GM03348 (cell line): ENCODE measurements at regions not wholly inside any gene's neighbourhood (a gene's known extent, or its start where the extent isn't known, plus 50 kb on each side); places are given as distances from the start of the nearest gene placed in this dataset.

Source experiments
- DNase-seq: peaks from one replicate; pipeline ENCODE4 v3.0.0; 2012; ENCODE audit warnings: low spot score

DNA sequence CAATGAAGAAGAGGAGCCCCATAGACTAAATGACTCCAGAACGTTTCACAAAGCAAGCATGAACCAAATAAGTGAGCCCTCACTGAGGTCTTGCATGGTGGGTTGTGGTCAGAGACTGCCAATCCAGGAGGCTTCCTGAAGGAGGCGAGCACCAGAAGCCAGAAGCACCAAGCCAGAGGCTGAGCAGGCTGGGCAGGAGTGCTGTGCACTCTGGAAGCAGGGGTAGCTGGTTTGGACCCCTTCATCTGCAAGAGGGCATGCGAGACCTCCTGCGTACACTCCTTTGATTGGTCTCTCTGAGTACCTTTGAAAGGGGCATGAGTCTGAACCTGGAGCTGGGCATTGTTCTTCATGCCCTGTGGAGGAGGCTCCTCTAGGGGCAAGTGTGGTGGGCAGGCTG lies 192.5 kb downstream of the HAUS1 start:
- no peak for DNase-seq

DNA sequence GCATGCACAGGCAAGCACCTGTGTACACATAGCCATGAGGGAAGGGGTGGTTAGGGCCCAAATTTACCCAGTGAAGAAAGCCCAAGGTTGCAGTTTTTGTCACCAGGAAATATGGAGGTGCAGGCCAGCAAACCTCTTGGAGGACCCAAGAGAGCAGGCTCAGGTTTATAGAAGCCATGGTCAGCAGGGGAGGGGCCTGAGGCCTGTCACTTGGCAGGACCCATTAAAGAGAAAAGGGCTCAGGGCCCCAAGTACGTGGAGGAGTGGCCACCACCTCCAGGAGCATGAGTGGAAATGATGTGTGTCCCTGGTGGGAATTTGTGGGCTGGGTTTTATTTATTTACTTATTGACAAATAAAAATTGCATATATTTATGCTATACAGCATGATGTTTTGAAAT lies 192.9 kb downstream of the HAUS1 start:
- DNase-seq: no peak

DNA sequence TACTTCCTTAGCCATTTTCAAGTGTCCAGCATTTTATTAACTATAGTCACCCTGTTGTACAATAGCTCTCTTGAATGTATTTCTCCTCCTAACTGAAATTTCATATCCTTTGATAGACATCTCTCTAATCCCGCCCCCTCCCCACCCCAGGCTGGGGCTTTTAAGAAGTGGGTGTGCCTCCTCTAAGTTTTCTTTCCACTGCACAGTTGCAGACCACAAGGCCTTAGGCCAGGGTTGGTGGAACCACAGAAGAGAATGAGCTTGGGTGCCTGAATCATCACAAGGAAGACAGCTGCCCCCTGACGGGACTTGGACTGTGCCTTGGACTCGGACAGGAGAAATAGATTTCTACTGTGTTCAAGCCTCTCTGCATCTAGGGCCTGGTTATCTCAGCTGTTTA lies 193.4 kb downstream of the HAUS1 start:
- no peak for DNase-seq

DNA sequence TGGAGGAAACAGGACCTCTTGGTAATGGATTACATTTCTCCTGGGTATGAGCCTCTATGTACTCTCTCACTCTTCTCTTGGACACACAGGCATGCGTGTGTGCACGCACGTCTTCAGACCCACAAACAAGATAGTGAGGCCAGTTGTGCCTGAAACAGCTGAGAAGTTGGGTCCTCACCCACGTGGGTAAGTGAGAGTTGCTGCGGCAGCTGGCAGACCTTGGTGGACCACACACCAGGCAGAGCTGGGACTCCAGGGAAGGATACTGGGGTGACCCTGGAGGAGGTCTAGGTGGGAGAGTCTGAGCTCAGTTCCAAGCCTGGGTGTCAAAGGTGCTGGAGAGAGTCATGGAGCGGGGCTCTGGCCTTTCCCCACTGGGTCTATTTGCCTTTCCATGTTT lies 194.3 kb downstream of the HAUS1 start:
- DNase-seq: no peak

DNA sequence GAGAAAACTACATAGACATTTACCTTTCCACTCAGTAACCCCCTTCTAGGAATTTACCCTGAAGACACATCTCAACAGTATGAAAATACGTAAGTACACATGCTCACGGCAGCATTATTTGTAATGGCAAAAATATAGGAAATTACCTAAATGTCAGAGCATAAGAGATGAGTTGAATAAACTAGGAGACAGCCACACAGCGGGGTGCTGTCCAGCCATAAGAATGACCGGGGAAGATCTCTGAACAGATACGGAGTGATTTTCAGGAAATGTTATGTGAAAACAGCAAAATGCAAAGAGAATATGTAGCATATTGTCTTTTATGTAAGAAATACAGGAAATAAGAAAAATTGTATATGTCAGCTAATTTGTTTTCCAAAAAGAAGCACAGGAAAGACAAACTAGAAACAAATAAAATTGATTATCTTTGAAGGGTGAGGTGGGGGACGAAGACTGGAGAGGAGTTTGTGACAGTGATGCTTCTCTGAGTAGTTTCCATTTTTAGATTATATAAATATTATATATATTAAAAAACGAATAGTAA lies 195.4 kb downstream of the HAUS1 start:
- DNase-seq: no peak

DNA sequence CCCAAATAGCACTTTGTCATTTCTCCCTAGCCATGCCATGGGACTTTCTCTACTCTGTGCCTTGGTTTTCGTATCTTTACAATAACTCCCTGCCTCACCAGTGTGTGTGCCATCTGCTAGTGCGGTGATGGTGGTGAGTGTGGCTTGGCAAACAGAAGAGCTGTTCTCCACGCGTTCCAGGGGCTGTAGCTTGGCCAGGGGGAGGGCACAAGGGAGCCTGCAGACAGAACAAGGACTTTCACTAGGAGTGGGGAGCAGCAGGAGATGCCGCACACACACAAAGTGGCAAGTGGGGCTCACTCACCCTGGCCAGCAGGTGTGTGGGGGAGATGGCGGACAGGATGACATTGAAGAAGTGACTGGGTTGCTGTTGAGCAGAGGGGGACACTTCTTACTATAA lies 196.9 kb downstream of the HAUS1 start:
- no peak for DNase-seq

DNA sequence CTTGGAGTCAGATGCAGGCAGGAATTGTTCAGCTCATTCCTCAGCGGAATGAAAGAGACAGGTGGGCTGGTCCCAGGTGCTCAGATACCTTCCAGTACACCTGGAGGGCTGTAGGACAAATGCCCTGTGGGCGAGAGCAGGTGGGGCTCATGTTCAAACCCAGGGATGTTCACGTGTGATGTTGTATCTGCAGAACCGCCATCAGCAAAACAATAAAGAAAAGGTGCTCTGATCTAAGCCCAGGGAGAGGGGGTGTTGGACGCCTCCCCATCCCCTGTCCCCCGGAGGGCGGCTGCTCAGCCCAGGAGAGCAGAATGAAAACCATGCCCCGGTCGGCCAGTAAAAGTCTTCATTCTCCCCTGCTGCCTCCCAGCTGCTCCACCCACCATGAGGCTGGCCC lies 197.4 kb downstream of the HAUS1 start:
- DNase-seq: no peak

DNA sequence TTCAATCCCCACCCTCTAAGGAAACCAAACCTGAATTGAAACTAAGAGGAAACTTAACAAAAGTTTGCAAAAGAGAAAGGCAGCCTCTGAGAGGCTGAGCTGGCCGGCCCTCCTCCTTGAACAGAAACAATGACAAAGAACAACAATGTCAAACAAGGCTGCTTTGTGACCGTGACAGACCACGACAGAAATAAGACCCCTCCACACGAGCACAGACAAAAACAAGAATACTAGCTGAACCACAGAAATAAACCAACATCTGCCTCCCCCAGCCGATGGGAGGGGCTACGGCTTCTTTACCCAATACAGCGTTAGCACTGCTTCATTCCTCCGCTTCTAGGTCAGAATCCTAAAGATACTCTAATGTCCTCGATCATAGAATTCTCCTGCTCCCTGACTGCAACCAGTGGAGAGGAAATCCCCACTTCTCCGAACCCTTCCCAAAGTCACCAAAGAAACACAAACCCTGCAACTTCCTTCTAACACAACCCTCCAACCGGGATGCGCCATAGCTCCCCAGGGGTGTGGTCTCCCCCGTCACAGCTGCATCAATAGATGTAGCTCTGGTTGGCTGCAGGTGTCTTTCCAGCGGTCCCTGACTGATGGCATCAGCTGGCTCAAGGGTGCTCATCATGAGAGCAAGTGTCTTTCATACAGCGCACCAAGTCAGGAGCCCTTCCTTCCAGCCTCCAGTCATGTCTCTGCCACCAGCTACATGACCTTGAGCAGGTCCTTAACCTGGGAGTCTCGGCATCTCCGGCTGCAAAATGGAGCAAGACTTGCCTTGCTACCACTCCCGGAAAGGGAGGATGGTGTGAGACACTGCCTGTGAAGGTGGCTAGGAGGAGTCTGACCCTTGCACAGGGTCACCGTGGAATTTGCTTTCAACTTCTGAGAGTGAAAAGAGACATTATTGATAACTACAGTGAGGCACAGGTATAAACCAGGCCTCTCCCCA lies 198.6 kb downstream of the HAUS1 start:
- no peak for DNase-seq

DNA sequence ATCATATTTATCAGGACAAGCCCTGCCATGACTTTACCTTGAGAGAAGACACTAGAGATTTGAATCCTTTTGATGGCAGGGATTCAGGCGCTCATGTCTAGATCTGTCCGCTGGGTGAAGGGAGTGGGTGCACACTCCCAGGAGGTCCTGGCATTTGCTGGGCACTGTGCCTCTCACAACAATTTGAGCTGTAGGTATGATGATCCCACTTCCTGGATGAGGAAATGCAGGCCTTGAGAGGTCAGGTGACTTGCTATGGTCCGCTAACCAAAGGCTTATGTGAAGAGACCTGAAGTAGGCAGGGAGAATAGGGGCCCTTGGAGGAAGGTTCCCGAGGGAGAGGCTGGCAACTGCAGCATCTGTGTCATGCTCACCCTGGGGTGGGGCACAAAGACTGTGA lies 206.1 kb downstream of the HAUS1 start:
- DNase-seq: no peak

DNA sequence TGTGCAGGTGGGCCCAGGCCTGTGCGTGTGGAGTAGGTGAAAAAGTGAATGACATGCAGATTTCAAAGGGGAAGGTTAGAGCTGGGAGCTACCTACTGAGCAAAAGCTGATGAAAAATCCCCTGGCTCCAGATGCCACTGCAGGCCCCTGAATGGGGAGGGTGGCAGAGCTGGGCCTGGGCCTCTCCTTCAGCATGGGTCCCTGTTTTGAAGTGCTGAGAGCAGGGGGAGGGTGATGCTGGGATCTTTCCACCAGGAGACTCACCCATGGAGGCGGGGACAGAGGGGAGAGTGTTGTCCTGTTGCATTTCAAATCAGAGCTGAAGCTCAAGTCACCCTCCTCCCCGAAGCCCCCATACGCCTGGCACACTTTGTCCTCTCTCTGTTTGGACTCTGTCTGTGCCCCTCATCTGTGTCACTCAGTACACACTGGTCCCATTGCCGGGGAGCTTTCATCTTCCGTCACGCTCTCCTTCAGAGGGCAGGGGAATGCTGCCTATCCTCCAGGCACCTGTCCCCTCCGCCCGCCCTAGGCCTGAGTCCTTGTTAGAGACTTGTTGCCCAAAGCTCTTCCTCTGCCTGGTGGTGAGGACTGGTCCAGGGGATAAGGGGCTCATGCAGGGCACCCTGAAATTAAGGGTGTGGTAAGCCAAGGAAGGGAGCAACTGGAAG lies 206.6 kb downstream of the HAUS1 start:
- DNase-seq: no peak

DNA sequence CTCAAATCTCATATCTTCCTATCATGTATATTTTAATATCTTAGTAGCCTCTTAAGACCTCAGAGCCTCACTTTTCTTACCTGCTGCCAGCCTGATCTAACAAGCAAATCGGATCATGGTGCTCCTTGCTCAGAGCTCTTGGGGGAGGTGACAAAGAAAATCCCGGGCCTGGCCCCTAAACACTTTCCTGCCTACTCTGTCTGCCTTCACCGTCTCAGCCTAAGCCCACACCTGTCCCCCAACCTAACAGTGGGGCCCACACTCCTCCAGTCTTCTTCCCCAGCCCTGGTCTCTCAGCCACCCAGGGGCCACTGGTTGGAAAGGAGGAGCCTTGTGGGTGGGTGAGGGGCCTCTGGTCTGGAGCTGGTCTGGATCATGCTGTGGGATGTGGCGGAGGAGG lies 207.3 kb downstream of the HAUS1 start:
- no peak for DNase-seq

DNA sequence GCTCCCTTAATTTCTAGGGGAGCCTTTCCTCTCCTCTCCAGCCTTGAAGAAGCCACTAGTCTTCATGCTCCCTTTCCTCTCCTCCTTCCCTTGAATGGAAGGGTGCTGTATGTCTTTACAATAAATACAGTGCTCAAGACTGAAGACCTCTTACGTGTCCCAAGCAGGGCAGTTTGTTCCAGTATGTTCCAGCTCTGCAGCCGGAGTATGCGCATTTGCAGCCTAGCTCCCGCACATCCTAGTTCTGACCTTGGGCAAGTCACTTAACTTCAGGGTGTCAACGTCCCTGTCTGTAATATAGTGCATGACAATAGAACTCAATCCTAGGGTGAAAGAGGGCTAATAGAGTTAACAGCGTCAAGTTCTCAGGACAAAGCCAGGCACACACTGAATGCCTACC lies 208.0 kb downstream of the HAUS1 start:
- DNase-seq: no peak

DNA sequence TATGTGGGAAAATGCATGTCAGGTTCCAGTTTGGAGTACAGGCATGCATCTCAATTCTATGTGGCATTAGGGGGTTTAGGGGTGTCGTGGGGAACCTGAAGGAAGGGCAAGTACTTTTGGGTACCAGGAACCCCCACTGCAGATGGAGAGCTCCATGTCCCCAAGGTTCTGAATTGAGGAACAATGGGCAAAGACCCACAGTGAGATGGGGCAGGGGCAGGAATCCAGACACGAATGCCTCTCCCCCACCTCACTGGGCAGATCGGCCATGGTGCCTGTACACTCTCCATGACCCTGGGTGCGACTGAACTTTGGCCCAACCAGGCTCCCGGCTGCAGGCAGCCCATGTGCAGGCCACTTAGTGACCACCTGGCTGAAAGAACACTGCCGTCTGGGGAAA lies 209.3 kb downstream of the HAUS1 start:
- no peak for DNase-seq

DNA sequence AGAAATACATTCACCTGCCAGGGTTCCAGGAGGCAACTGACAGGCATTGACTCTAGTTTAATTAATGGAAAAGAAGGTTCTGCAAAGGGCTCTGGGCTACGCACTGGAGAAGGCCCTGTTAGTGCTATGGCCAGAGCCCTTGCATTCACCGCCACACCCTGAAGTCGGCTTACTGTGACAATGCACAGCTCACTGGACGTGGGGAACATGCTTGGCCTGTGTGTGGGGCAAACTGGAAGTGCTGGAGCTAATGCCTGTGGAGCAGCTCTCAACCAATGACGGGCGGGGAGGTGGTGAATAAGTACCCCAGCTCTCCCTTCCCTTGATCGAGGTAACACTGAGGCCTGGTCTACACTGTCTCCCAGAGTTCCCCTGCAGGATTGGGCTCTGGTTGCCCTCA lies 209.8 kb downstream of the HAUS1 start:
- no peak for DNase-seq

DNA sequence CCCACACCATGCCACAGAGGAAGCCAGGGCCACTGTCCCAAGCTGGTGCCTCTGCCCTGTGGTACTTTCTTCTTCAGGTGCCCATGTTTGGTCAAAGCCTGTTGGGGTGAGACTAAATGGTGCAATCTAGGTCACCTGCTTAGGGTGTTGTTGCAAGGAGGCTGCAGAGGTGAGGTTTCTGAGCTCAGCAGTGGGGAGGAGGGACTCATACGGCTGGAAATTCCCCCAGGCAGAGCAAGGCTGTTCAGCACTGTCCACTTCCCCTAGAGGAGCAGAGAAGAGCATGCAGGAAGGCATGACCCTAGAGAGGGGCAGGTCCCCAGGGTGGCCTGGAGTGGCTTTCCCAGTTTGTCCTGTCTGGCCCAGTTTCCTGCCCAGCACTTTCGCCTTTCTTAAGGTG lies 211.0 kb downstream of the HAUS1 start:
- no peak for DNase-seq

DNA sequence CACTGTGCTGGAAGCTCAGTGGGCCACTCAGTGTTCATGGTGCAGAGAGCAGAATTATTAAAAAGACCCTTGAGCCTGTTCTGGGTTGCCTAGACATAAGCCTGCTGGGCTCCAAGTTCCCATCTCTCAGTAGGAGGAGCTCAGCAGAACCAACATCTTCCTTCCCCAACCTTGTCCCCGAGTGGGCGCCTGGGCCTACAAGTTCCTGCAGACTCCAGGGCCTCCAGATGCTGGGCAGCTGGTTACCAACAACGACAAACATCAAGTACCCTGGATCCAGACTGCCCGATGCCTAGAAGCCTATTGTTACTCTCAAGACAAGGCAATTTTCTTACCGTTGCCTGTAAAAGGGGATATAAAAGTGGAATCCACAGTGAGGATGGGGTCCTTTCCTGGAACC lies 214.2 kb downstream of the HAUS1 start:
- no peak for DNase-seq

DNA sequence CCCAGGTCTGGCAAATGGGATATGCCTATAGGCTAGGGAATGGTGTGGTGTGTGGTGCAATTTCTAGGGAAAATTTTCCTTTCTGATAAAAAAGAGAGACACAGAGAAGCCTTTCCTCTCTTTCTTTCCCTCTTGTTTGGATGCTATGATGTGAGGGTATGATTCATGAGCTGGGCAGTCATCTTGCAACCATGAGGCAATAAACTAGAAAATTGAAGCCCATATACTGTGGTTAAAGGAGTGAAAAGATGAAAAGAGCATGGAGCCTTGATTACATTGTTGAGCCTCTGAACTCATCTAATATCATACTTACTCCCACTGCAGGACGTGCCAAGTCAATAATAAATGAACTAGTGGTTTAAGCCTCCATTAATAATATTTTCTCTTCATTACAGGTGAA lies 215.6 kb downstream of the HAUS1 start:
- no peak for DNase-seq

DNA sequence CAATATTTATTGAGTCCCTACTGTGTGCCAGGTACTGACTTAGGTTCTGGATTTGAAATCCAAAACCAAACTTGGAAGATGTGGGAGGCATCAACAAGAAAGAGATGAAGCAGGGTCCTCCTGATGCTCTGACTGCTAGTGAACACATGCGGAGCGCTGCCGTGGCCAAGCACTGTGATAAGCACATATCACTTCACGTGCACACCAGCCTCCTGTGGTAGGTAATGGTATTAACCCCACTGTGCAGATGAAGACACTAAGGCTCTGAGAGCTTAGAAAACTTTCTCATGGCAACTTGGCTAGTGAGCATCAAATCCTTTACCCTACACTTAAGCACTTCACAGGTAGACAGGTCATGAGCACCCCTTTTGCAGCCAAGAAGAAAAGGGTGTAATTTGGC lies 216.1 kb downstream of the HAUS1 start:
- no peak for DNase-seq

DNA sequence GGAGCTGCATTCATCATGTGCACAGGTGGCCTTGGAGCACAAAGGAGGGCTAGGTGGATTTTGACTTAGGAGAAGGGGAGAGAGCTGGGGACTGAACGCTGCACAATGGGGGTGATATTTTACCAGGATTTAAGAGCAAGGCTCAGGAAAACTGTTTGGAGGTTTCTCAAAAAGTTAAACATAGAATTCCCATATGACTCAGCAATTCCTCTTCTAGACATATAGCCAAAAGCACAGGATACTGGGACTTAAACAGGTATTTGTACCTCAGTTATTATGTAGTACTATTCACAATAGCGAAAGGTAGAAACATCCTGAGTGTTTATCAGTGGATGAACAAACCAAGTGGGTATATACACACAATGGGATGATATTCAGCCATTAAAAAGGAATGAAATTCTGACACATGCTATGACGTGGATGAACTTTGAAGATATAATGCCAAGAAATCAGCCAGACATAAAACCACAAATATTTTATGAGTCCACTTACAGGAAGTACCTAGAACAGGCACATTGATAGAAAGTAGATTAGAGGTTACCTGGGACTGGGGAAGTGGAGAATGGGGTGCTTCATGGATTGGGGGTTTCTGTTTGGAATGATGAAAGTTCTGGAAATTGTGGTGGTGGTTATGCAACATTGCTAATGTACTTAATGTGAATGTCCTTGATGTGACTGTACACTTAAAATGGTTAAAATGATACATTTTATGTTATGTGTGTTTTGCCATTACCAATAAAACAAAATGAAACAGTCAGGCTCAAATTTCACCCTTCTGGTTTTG lies 216.9 kb downstream of the HAUS1 start:
- DNase-seq: no peak

DNA sequence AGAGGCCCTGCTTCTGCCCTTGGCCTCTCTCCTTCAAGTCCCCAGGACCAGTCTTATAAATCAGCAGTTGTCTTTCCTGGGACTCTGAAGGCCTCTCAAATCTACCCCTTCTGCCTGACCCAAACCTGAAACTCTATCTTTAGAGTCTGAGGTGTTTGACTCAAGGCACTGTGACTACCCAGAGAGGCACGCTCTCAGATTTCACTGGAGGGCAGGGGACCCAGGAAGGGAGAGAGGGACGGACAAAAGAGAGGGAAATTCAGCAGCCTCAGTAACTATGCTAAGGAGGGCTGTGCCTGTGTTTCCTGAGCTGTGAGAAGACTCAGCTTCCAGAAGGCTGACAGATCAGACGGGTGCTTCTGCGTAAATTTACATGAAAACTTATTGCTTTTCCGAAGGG lies 217.8 kb downstream of the HAUS1 start:
- DNase-seq: no peak

DNA sequence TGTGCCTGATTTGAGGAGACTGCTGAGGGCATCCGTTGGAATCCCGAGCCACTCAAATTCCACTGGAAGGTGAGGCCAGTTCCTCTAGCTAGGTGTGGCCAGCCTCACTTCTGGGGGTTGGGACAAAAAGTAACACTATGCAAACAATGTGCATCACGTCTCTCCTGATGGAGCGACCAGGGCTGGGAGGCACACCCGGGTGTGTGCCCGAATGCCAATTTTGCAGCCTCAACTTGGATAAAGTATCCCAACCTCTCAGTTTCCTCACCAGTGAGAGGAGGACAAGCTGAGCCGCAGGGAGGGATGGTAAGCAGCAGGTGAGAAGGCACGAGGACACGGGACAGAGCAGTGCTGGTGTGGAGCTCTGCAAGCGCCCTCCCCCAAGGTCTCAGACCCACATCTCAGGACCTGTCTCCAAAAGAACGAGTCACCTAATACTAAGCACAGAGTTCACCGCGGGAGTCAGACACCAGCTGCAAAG lies 218.3 kb downstream of the HAUS1 start:
- DNase-seq: no peak

DNA sequence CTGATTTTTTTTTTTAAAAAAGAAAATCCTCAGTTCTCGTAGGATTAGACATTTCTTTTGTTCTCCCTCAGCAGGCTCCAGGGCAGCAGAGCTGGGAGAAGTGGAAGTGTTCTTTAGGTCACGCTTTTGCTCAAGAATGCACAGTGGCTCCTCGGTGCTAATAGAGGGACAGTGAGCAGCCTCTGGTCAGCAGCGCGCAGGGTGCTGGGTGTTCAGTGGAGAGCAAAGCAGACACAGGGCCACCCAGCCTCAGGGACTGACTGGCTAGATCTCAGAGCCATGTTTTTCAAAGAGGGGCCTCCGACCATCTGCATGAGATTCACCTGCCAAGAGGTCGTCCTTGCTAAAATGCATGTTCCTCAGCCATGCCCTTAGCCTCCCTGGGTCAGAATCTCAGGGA lies 218.8 kb downstream of the HAUS1 start:
- no peak for DNase-seq
